NB4 (cell line): ENCODE measurements at regions not wholly inside any gene's neighbourhood (a gene's known extent, or its start where the extent isn't known, plus 50 kb on each side); places are given as distances from the start of the nearest gene placed in this dataset.

Experiments used
- MAX ChIP-seq: IDR thresholded peaks from 2 replicates; pipeline ENCODE4 v1.6.1; 2011; ENCODE audit warnings: low read depth, low read length
- MYC ChIP-seq: IDR thresholded peaks from 2 replicates; pipeline ENCODE4 v1.6.1; 2011; ENCODE audit warnings: low read depth, low read length
- POLR2A ChIP-seq: IDR thresholded peaks from 2 replicates; pipeline ENCODE4 v1.6.1; 2011; ENCODE audit warnings: mild to moderate bottlenecking; ENCODE audit not compliant: insufficient read length; ENCODE audit errors: extremely low read depth
- TF ChIP-seq, protein P1 (sequence below): IDR thresholded peaks from one replicate; pipeline ENCODE4 v1.5.1; 2012; ENCODE audit warnings: low read depth, low read length

GRCh38 chrX:151478058-151478457, 81.1 kb downstream of the VMA21 start:
- TF ChIP-seq POLR2A (no peak), MAX (no peak), MYC (no peak)
- TF ChIP-seq, protein P1, sequence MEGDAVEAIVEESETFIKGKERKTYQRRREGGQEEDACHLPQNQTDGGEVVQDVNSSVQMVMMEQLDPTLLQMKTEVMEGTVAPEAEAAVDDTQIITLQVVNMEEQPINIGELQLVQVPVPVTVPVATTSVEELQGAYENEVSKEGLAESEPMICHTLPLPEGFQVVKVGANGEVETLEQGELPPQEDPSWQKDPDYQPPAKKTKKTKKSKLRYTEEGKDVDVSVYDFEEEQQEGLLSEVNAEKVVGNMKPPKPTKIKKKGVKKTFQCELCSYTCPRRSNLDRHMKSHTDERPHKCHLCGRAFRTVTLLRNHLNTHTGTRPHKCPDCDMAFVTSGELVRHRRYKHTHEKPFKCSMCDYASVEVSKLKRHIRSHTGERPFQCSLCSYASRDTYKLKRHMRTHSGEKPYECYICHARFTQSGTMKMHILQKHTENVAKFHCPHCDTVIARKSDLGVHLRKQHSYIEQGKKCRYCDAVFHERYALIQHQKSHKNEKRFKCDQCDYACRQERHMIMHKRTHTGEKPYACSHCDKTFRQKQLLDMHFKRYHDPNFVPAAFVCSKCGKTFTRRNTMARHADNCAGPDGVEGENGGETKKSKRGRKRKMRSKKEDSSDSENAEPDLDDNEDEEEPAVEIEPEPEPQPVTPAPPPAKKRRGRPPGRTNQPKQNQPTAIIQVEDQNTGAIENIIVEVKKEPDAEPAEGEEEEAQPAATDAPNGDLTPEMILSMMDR, result no peak
